ENCODE measurements at regions not wholly inside any gene's neighbourhood (a gene's known extent, or its start where the extent isn't known, plus 50 kb on each side); places are given as distances from the start of the nearest gene placed in this dataset.
"Not testable (repeated sequence)": the region's sequence is repeated elsewhere in the genome, so short reads cannot be mapped to it uniquely, and the experiment has no call there.

- no peak for DNase-seq (ENCODE audit: low read depth in 1 of 2, low spot score in 1 of 2)
Measured at GRCh38 chrX:13387666-13388494, 68.0 kb upstream of the ATXN3L start.

- DNase-seq (ENCODE audit: low read depth in 1 of 2, low spot score in 1 of 2), result no peak
Measured at GRCh38 chrX:13386636-13387035, 66.8 kb upstream of the ATXN3L start.

- no peak for DNase-seq (ENCODE audit: low read depth in 1 of 2, low spot score in 1 of 2)
Measured at GRCh38 chrX:13386092-13386491, 66.2 kb upstream of the ATXN3L start.

- DNase-seq (ENCODE audit: low read depth in 1 of 2, low spot score in 1 of 2), result no peak
Measured at GRCh38 chrX:13383907-13384306, 64.1 kb upstream of the ATXN3L start.

GRCh38 chrX:13381514-13381913 lies 61.7 kb upstream of the ATXN3L start:
- DNase-seq (ENCODE audit: low read depth in 1 of 2, low spot score in 1 of 2), result no peak

GRCh38 chrX:13380211-13380610 lies 60.4 kb upstream of the ATXN3L start:
- no peak for DNase-seq (ENCODE audit: low read depth in 1 of 2, low spot score in 1 of 2)

GRCh38 chrX:13378562-13379518 lies 59.0 kb upstream of the ATXN3L start:
- not testable (repeated sequence) for DNase-seq (ENCODE audit: low read depth in 1 of 2, low spot score in 1 of 2)

GRCh38 chrX:13377550-13377934 lies 57.7 kb upstream of the ATXN3L start:
- no peak for DNase-seq (ENCODE audit: low read depth in 1 of 2, low spot score in 1 of 2)

GRCh38 chrX:13376857-13377549 lies 57.1 kb upstream of the ATXN3L start:
- DNase-seq (ENCODE audit: low read depth in 1 of 2, low spot score in 1 of 2), result no peak

- not testable (repeated sequence) for DNase-seq (ENCODE audit: low read depth in 1 of 2, low spot score in 1 of 2)
Measured at GRCh38 chrX:13375596-13375995, 55.7 kb upstream of the ATXN3L start.

GRCh38 chrX:13374364-13374763 lies 54.5 kb upstream of the ATXN3L start:
- DNase-seq (ENCODE audit: low read depth in 1 of 2, low spot score in 1 of 2), result no peak

GRCh38 chrX:13373431-13374187 lies 53.8 kb upstream of the ATXN3L start:
- DNase-seq (ENCODE audit: low read depth in 1 of 2, low spot score in 1 of 2), result no peak

GRCh38 chrX:13373027-13373426 lies 53.2 kb upstream of the ATXN3L start:
- DNase-seq (ENCODE audit: low read depth in 1 of 2, low spot score in 1 of 2), result no peak

- DNase-seq (ENCODE audit: low read depth in 1 of 2, low spot score in 1 of 2), result no peak
Measured at GRCh38 chrX:13372203-13372980, 52.5 kb upstream of the ATXN3L start.

- no peak for DNase-seq (ENCODE audit: low read depth in 1 of 2, low spot score in 1 of 2)
Measured at GRCh38 chrX:13371186-13371585, 51.3 kb upstream of the ATXN3L start.

- DNase-seq (ENCODE audit: low read depth in 1 of 2, low spot score in 1 of 2), result no peak
Measured at GRCh38 chrX:13370713-13371112, 50.9 kb upstream of the ATXN3L start.
